Osteocyte (in vitro differentiated cells): ENCODE measurements at regions not wholly inside any gene's neighbourhood (a gene's known extent, or its start where the extent isn't known, plus 50 kb on each side); places are given as distances from the start of the nearest gene placed in this dataset.

Experiments
- DNase-seq: peaks from one replicate; pipeline ENCODE4 v3.0.0; 2021; ENCODE audit warnings: mixed read lengths; ENCODE audit not compliant: unreplicated experiment; ENCODE audit errors: extremely low spot score
- H3K27ac Mint-ChIP-seq: one replicate; pipeline ENCODE4 v1.8.0; 2021; ENCODE audit warnings: mild to moderate bottlenecking, mixed read lengths; ENCODE audit not compliant: unreplicated experiment
- H3K27me3 Mint-ChIP-seq: one replicate; pipeline ENCODE4 v1.8.0; 2021; ENCODE audit warnings: mixed read lengths; ENCODE audit not compliant: unreplicated experiment
- H3K36me3 Mint-ChIP-seq: one replicate; pipeline ENCODE4 v1.8.0; 2021; ENCODE audit warnings: mixed read lengths; ENCODE audit not compliant: unreplicated experiment
- H3K4me1 Mint-ChIP-seq: one replicate; pipeline ENCODE4 v1.8.0; 2021; ENCODE audit warnings: mixed read lengths; ENCODE audit not compliant: unreplicated experiment
- H3K4me3 Mint-ChIP-seq: one replicate; pipeline ENCODE4 v1.8.0; 2021; ENCODE audit warnings: mild to moderate bottlenecking, moderate library complexity, mixed read lengths; ENCODE audit not compliant: unreplicated experiment
- H3K9me3 Mint-ChIP-seq: one replicate; pipeline ENCODE4 v1.8.0; 2021; ENCODE audit warnings: mixed read lengths; ENCODE audit not compliant: unreplicated experiment
- CTCF ChIP-seq: fragments of 200-600 bp; sonication (generic); IDR thresholded peaks from 2 replicates; pipeline ENCODE4 v1.5.0; 2021; ENCODE audit warnings: antibody characterized with exemption, mild to moderate bottlenecking, moderate library complexity

GRCh38 chrX:39626749-39627148, 471.0 kb downstream of the BCOR start:
- no peak overlapping the region for H3K27ac Mint-ChIP-seq
- TF ChIP-seq CTCF: no peak
- DNase-seq: no peak
- no peak overlapping the region for H3K4me3 Mint-ChIP-seq
- no peaks in the 10 kb centered on the region for H3K4me1 Mint-ChIP-seq
- peaks cover 8% of the 10 kb centered on the region for H3K9me3 Mint-ChIP-seq
- no peaks in the 10 kb centered on the region for H3K36me3 Mint-ChIP-seq
- peaks cover 13% of the 10 kb centered on the region for H3K27me3 Mint-ChIP-seq

- Mint-ChIP-seq H3K36me3 (no peaks in the 10 kb centered on the region), H3K27me3 (peaks cover 13% of the 10 kb centered on the region), H3K4me1 (no peaks in the 10 kb centered on the region), H3K27ac (no peak overlapping the region), H3K9me3 (peaks cover 8% of the 10 kb centered on the region), H3K4me3 (no peak overlapping the region)
- no peak for DNase-seq
- no peak for TF ChIP-seq CTCF
Measured at GRCh38 chrX:39627257-39627656, 470.5 kb downstream of the BCOR start.

GRCh38 chrX:39629001-39629400, 468.8 kb downstream of the BCOR start:
- Mint-ChIP-seq H3K4me3 (no peak overlapping the region), H3K27me3 (peaks cover 13% of the 10 kb centered on the region), H3K27ac (no peak overlapping the region), H3K36me3 (no peaks in the 10 kb centered on the region), H3K4me1 (no peaks in the 10 kb centered on the region), H3K9me3 (peaks cover 8% of the 10 kb centered on the region)
- no peak for TF ChIP-seq CTCF
- no peak for DNase-seq

GRCh38 chrX:39630344-39630743, 467.4 kb downstream of the BCOR start:
- Mint-ChIP-seq H3K36me3 (no peaks in the 10 kb centered on the region), H3K27ac (no peak overlapping the region), H3K9me3 (peaks cover 3% of the 10 kb centered on the region), H3K4me3 (no peak overlapping the region), H3K27me3 (peaks cover 13% of the 10 kb centered on the region), H3K4me1 (no peaks in the 10 kb centered on the region)
- TF ChIP-seq CTCF: no peak
- DNase-seq: no peak

DNA sequence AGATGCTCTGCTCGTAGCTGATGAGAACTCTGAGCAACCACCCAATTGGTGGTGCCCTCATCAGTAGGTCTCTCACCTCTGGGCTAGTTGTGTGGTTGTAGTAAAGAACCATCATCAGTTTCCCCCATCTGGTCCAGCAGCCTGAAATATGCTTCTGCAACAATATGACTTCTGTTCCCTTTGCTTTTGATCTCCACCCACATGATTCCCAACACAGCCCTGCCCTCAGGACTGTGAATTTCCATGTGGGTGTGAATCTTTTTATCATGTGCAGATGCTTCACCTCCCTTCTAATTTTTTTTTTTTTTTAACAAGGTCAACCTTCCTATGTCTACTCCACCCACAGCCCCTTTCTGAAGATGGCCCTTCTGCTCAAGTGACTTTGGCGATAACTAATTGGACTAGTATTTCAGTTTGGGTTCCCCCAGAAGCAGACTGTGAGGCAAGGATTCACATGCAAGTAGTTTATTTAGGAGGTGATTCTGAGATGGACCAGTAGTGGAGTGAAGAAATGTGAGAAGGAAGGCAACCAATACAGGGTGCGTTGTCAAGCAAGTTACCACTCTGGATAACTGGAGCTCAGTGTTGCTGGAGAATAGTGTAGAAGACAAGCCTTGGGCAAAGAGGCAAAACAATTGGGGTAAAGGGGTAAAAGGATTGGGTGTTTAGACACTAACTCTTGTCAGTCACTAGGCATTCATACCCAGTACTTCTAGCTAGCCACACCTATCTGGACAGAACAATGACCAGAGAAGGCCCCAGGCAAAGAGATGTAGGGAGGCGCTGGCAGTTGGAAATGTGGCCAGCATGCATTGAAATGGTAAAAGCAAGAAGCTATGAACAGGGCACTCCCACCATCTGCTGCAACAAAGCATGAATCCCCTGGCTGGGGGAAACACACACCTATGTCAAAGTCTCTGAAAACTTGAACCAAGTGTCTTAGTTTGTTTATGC, 466.2 kb downstream of the BCOR start:
- peaks cover 14% of the 10 kb centered on the region for H3K27me3 Mint-ChIP-seq
- no peaks in the 10 kb centered on the region for H3K4me1 Mint-ChIP-seq
- H3K4me3 Mint-ChIP-seq: no peak overlapping the region
- H3K36me3 Mint-ChIP-seq: peaks cover 2% of the 10 kb centered on the region
- no peak for TF ChIP-seq CTCF
- peaks cover 3% of the 10 kb centered on the region for H3K9me3 Mint-ChIP-seq
- no peak overlapping the region for H3K27ac Mint-ChIP-seq
- no peak for DNase-seq
